SH-SY5Y (cell line): ENCODE measurements at regions not wholly inside any gene's neighbourhood (a gene's known extent, or its start where the extent isn't known, plus 50 kb on each side); places are given as distances from the start of the nearest gene placed in this dataset.

Experiments used
- GATA2 ChIP-seq: IDR thresholded peaks from 2 replicates; pipeline ENCODE4 v1.6.1; 2011; ENCODE audit warnings: mild to moderate bottlenecking, low read depth, low read length
- GATA3 ChIP-seq: IDR thresholded peaks from 2 replicates; pipeline ENCODE4 v1.6.1; 2011; ENCODE audit warnings: low read depth, mild to moderate bottlenecking, low read length, moderate library complexity

DNA sequence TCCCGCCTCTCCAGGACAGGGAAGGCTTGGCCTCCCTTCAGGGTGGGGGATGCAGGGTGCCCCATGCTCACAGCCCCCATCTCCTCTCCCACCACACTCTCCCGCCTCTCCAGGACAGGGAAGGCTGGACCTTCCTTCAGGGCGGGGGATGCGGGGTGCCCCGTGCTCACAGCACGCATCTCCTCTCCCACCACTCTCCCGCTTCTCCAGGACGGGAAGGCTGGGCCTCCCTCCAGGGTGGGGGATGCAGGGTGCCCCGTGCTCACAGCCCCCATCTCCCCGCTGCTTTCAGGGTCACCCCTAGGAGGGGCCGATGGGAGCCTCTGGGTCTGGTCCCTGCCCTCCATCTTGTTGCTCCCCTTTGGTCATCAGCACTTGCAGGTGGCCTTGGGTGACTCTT is 348.0 kb downstream of the CTTN start:
- TF ChIP-seq GATA2 (no peak), GATA3 (no peak)
